K562 (cell line): ENCODE measurements at regions not wholly inside any gene's neighbourhood (a gene's known extent, or its start where the extent isn't known, plus 50 kb on each side); places are given as distances from the start of the nearest gene placed in this dataset.

ENCODE experiments used
- ATAC-seq: fragments of 200-7000 bp; cut with Tn5 transposase; 3 replicates; pipeline ENCODE4 v1.9.1; 2020; ENCODE audit warnings: moderate library complexity
- BruUV-seq: library from RNA; stranded (reverse); fragments of 400-500 nt; replicated peaks from 2 replicates; lab custom pipeline; 2021; lab: Mats Ljungman, UMichigan
- CTCF ChIA-PET: fragments of 300-600 bp; formaldehyde crosslinking; extraction: SDS; loops from one replicate; lab custom pipeline; 2021; ENCODE audit warnings: low intra/inter-chr PET ratio; lab: Yijun Ruan, JAX
- POLR2A ChIA-PET: fragments of 300-600, 350-650 bp; sonication (Branson Sonifier 250); formaldehyde crosslinking; extraction: SDS; loops from one replicate; lab custom pipeline; 2021; ENCODE audit warnings: antibody characterized with exemption, inconsistent platforms; lab: Yijun Ruan, JAX
- DNase-seq, 4 experiments: peaks; one replicate each; pipeline versions ENCODE4 v3.0.0 to v3.0.0-alpha.2; 2011 to 2018; ENCODE audit warnings: low spot score in 3 of 4, mixed read lengths in 3 of 4; ENCODE audit errors: extremely low read depth in 1 of 4
- FAIRE-seq: peaks from 2 replicates; lab custom pipeline; 2011; peaks lifted over from hg19 to GRCh38; lab: Jason Lieb, UNC
- H2AFZ ChIP-seq: 2 replicates; pipeline ENCODE4 v1.6.0; 2011; ENCODE audit warnings: low read depth, low read length, control low read depth, inconsistent platforms
- H3K27ac ChIP-seq: fragments of 200-600 bp; 3 replicates; pipeline ENCODE4 v1.8.0; 2011; ENCODE audit warnings: low read depth, mild to moderate bottlenecking, control low read depth, inconsistent platforms, low read length, moderate library complexity, mixed read lengths; ENCODE audit errors: extremely low read depth
- H3K27me3 ChIP-seq, 2 experiments: fragments of 300-600 bp in 1 of 2; 2 replicates in 1 of 2; 3 replicates in 1 of 2; pipeline versions ENCODE4 v1.6.0 to v1.8.0; 2011; ENCODE audit warnings: inconsistent platforms in 2 of 2, low read length in 2 of 2, mild to moderate bottlenecking in 1 of 2, mixed read lengths in 1 of 2, moderate library complexity in 1 of 2; ENCODE audit not compliant: control insufficient read depth in 2 of 2, insufficient read depth in 2 of 2
- H3K36me3 ChIP-seq: fragments of 300-600 bp; 3 replicates; pipeline ENCODE4 v1.8.0; 2011; ENCODE audit warnings: mild to moderate bottlenecking, low read length, inconsistent platforms; ENCODE audit not compliant: control insufficient read depth, insufficient read depth
- H3K4me1 ChIP-seq, 2 experiments: fragments of 200-600 bp in 1 of 2; replicated peaks in 1 of 2; 2 replicates in 1 of 2; 3 replicates in 1 of 2; pipeline versions ENCODE4 v1.5.1 to v1.8.0; 2011; ENCODE audit warnings: inconsistent platforms in 2 of 2, low read length in 2 of 2, mild to moderate bottlenecking in 1 of 2, mixed read lengths in 1 of 2, moderate library complexity in 1 of 2; ENCODE audit not compliant: control insufficient read depth in 2 of 2, insufficient read depth in 2 of 2
- H3K4me2 ChIP-seq: 2 replicates; pipeline ENCODE4 v1.6.1; 2011; ENCODE audit warnings: low read length, control low read depth, inconsistent platforms, mixed read lengths; ENCODE audit not compliant: insufficient read depth
- H3K4me3 ChIP-seq: fragments of 200-600 bp; sonication (generic), shearing (Covaris generic); 2 replicates; pipeline ENCODE4 v1.5.1; 2016; ENCODE audit warnings: control low read depth, inconsistent platforms
- H3K79me2 ChIP-seq: fragments of 200-600 bp; 3 replicates; pipeline ENCODE4 v1.8.0; 2011; ENCODE audit warnings: low read length, inconsistent platforms; ENCODE audit not compliant: control insufficient read depth, insufficient read depth
- H3K9ac ChIP-seq, 2 experiments: 2 replicates each; pipeline versions ENCODE4 v1.6.0 to v1.6.1; 2011; ENCODE audit warnings: low read depth in 2 of 2, low read length in 2 of 2, control low read depth in 1 of 2, inconsistent platforms in 1 of 2, mild to moderate bottlenecking in 1 of 2, mixed read lengths in 1 of 2; ENCODE audit not compliant: insufficient read depth in 1 of 2
- H3K9me1 ChIP-seq: one replicate; pipeline ENCODE4 v1.6.0; 2011; ENCODE audit warnings: inconsistent platforms, mild to moderate bottlenecking, low read length, moderate library complexity; ENCODE audit not compliant: control insufficient read depth, insufficient read depth
- H3K9me3 ChIP-seq: replicated peaks from 2 replicates; pipeline ENCODE4 v1.5.1; 2011; ENCODE audit warnings: low read depth, low read length, inconsistent platforms; ENCODE audit not compliant: control insufficient read depth, insufficient read depth
- H4K20me1 ChIP-seq: replicated peaks from 2 replicates; pipeline ENCODE4 v1.6.1; 2011; ENCODE audit warnings: low read length, inconsistent platforms, mixed read lengths; ENCODE audit not compliant: control insufficient read depth, insufficient read depth
- CEBPG ChIP-seq, 3 experiments: fragments of 200-800 bp in 1 of 3; sonication (Bioruptor generic) in 1 of 3; sonication (generic) in 1 of 3; formaldehyde crosslinking in 1 of 3; IDR thresholded peaks in 2 of 3; conservative IDR thresholded peaks in 1 of 3; 2 replicates each; pipeline versions ENCODE4 v1.6.1 to v1.8.0; 2016 to 2022; ENCODE audit warnings: missing compliant biosample characterization in 2 of 3, missing genetic modification characterization in 2 of 3, mild to moderate bottlenecking in 1 of 3, missing genetic modification reagents in 1 of 3
- GATAD2B ChIP-seq: fragments of 450-650 bp; IDR thresholded peaks from 2 replicates; pipeline ENCODE4 v1.6.1; 2017; ENCODE audit warnings: mild to moderate bottlenecking, borderline replicate concordance
- LEF1 ChIP-seq: fragments of 450-650 bp; IDR thresholded peaks from 2 replicates; pipeline ENCODE4 v1.6.1; 2016; ENCODE audit warnings: mild to moderate bottlenecking
- MYNN ChIP-seq, 2 experiments: sonication (generic); formaldehyde crosslinking in 1 of 2; IDR thresholded peaks; 2 replicates each; pipeline versions ENCODE4 v1.5.0 to v1.6.1; 2016 to 2020; ENCODE audit warnings: antibody characterized with exemption in 1 of 2, missing genetic modification reagents in 1 of 2
- NR1H2 ChIP-seq: sonication (generic); formaldehyde crosslinking; IDR thresholded peaks from 2 replicates; pipeline ENCODE4 v1.4.0; 2020; ENCODE audit warnings: mild to moderate bottlenecking, missing genetic modification reagents
- SMARCC2 ChIP-seq: fragments of 450-650 bp; IDR thresholded peaks from 2 replicates; pipeline ENCODE4 v1.6.1; 2017; ENCODE audit warnings: antibody characterized with exemption, moderate library complexity, mild to moderate bottlenecking, low read depth
- SRF ChIP-seq, 2 experiments: fragments of 250-450, 450-650 bp in 1 of 2; sonication (Bioruptor Pico) in 1 of 2; sonication (generic) in 1 of 2; formaldehyde crosslinking; IDR thresholded peaks; 2 replicates each; pipeline versions ENCODE4 v1.5.0 to v1.5.1; 2020 to 2022; ENCODE audit warnings: mild to moderate bottlenecking in 1 of 2, missing genetic modification reagents in 1 of 2
- TARDBP ChIP-seq: fragments of 450-650 bp; IDR thresholded peaks from 2 replicates; pipeline ENCODE4 v1.6.1; 2016
- TBL1XR1 ChIP-seq, 2 experiments: IDR thresholded peaks; 2 replicates each; pipeline ENCODE4 v1.6.1; 2012; ENCODE audit warnings: improper control_type of control experiment in 2 of 2, low read length in 2 of 2, mild to moderate bottlenecking in 1 of 2
- WGBS: fragments of 100-300 bp; shearing (Covaris generic); methylation state at CpG from one replicate; pipeline ENCODE4 v1.1.6; 2016; ENCODE audit warnings: low coverage, mixed read lengths; ENCODE audit not compliant: insufficient coverage; ENCODE audit errors: missing lambda C conversion rate; 5-methylcytosine and 5-hydroxymethylcytosine counted together
- in situ Hi-C: fragments of 300-500 bp; cut with MboI; formaldehyde crosslinking; loops from 4 replicates; pipeline ENCODE4 v1.15.0; 2018; ENCODE audit warnings: inconsistent platforms, mixed read lengths
- intact Hi-C: fragments of 100-400 bp; cut with micrococcal nuclease; formaldehyde crosslinking; loops from 2 replicates; pipeline ENCODE4 v1.14.2; 2022
- TF ChIP-seq, protein P1 (sequence below): sonication (generic); formaldehyde crosslinking; IDR thresholded peaks from 2 replicates; pipeline ENCODE4 v1.8.0; 2022; ENCODE audit warnings: mild to moderate bottlenecking, missing genetic modification reagents

- FAIRE-seq (no peak), ATAC-seq (no peak), DNase-seq (no peak)
- H2AFZ ChIP-seq: no peak overlapping the region
- no peaks in the 10 kb centered on the region for H4K20me1 ChIP-seq
- in situ Hi-C loops: no loop called here
- ChIA-PET POLR2A (no interaction called here), CTCF (no interaction called here)
- no peak overlapping the region for H3K27ac ChIP-seq
- no peaks in the 10 kb centered on the region for H3K9me3 ChIP-seq
- no TSS peak for BruUV-seq
- H3K4me3 ChIP-seq: no peak overlapping the region
- no peak overlapping the region for H3K4me2 ChIP-seq
- intact Hi-C loops: no loop called here
- H3K36me3 ChIP-seq: no peaks in the 10 kb centered on the region
- WGBS: 40% methylated on average over 1 of the region's 1 CpG
- no peak for TF ChIP-seq SRF (CRISPR knock-in tag; IDR thresholded peaks at IDR 0.05)
- TF ChIP-seq NR1H2 (CRISPR knock-in tag): no peak
- no peak for TF ChIP-seq SMARCC2
- H3K9ac ChIP-seq: no peak overlapping the region
- no peaks in the 10 kb centered on the region for H3K27me3 ChIP-seq
- H3K9me1 ChIP-seq: no peaks in the 10 kb centered on the region
- no peaks in the 10 kb centered on the region for H3K79me2 ChIP-seq
- H3K4me1 ChIP-seq: no peaks in the 10 kb centered on the region
Measured at GRCh38 chr12:23174917-23175316, 549.9 kb downstream of the ETNK1 start.

DNA sequence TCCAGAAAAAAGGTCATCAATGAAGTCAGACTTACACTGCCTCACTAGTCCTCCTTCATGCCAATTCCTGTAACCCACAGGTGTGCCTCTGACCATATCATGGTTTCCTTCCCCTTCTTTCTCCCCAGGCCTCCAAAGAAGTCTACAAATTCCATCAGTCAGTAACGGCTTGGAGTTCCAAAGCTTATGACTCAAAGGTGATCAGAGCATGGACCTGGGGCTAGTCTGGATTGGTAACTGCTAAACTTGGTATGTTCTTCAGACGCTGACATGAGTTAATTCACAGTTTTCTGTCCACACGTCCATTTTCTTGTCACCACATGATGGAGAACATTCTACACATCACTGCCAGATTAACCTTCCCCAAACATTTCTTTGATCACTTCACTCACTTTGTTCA, 560.4 kb downstream of the ETNK1 start:
- H3K27me3 ChIP-seq: no peaks in the 10 kb centered on the region
- H4K20me1 ChIP-seq: no peaks in the 10 kb centered on the region
- H3K4me3 ChIP-seq: no peak overlapping the region
- H3K9me1 ChIP-seq: no peaks in the 10 kb centered on the region
- ChIA-PET POLR2A (no interaction called here), CTCF (no interaction called here)
- no TSS peak for BruUV-seq
- H3K79me2 ChIP-seq: no peaks in the 10 kb centered on the region
- ATAC-seq (no peak), FAIRE-seq (no peak), DNase-seq (no peak)
- intact Hi-C loops (no loop called here), in situ Hi-C loops (no loop called here)
- no peak overlapping the region for H3K9ac ChIP-seq
- H3K27ac ChIP-seq: no peak overlapping the region
- H3K9me3 ChIP-seq: no peaks in the 10 kb centered on the region
- H2AFZ ChIP-seq: no peak overlapping the region
- H3K36me3 ChIP-seq: no peaks in the 10 kb centered on the region
- no peak overlapping the region for H3K4me2 ChIP-seq
- H3K4me1 ChIP-seq: no peaks in the 10 kb centered on the region
- WGBS: 41% methylated on average over 3 of the region's 3 CpGs
- TF ChIP-seq TBL1XR1 (IDR thresholded peaks at IDR 0.05; ENCODE audit: low read length in 2 of 2) (no peak), LEF1 (no peak), TARDBP (no peak), CEBPG (CRISPR knock-in tag; IDR thresholded peaks at IDR 0.05) (no peak), CEBPG (tag; conservative IDR thresholded peaks at IDR 0.05 in 1 of 2, IDR thresholded peaks at IDR 0.05 in 1 of 2) (no peak), GATAD2B (no peak), MYNN (IDR thresholded peaks at IDR 0.05) (no peak), MYNN (CRISPR knock-in tag; IDR thresholded peaks at IDR 0.05) (no peak)
- TF ChIP-seq, protein P1, sequence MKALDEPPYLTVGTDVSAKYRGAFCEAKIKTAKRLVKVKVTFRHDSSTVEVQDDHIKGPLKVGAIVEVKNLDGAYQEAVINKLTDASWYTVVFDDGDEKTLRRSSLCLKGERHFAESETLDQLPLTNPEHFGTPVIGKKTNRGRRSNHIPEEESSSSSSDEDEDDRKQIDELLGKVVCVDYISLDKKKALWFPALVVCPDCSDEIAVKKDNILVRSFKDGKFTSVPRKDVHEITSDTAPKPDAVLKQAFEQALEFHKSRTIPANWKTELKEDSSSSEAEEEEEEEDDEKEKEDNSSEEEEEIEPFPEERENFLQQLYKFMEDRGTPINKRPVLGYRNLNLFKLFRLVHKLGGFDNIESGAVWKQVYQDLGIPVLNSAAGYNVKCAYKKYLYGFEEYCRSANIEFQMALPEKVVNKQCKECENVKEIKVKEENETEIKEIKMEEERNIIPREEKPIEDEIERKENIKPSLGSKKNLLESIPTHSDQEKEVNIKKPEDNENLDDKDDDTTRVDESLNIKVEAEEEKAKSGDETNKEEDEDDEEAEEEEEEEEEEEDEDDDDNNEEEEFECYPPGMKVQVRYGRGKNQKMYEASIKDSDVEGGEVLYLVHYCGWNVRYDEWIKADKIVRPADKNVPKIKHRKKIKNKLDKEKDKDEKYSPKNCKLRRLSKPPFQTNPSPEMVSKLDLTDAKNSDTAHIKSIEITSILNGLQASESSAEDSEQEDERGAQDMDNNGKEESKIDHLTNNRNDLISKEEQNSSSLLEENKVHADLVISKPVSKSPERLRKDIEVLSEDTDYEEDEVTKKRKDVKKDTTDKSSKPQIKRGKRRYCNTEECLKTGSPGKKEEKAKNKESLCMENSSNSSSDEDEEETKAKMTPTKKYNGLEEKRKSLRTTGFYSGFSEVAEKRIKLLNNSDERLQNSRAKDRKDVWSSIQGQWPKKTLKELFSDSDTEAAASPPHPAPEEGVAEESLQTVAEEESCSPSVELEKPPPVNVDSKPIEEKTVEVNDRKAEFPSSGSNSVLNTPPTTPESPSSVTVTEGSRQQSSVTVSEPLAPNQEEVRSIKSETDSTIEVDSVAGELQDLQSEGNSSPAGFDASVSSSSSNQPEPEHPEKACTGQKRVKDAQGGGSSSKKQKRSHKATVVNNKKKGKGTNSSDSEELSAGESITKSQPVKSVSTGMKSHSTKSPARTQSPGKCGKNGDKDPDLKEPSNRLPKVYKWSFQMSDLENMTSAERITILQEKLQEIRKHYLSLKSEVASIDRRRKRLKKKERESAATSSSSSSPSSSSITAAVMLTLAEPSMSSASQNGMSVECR (CRISPR knock-in tag): no peak
